IPS-20b (cell line): ENCODE measurements at regions not wholly inside any gene's neighbourhood (a gene's known extent, or its start where the extent isn't known, plus 50 kb on each side); places are given as distances from the start of the nearest gene placed in this dataset.
"Not testable (repeated sequence)": the region's sequence is repeated elsewhere in the genome, so short reads cannot be mapped to it uniquely, and the experiment has no call there.

Source experiments
- H3K27ac ChIP-seq: one replicate; pipeline ENCODE4 v1.5.1; 2013; ENCODE audit warnings: low read length
- H3K27me3 ChIP-seq: 2 replicates; pipeline ENCODE4 v1.6.1; 2013; ENCODE audit warnings: mild to moderate bottlenecking, low read length, inconsistent platforms; ENCODE audit not compliant: insufficient read depth
- H3K36me3 ChIP-seq: 2 replicates; pipeline ENCODE4 v1.6.1; 2013; ENCODE audit warnings: low read depth, mild to moderate bottlenecking, inconsistent platforms, low read length, moderate library complexity; ENCODE audit not compliant: insufficient read depth
- H3K4me1 ChIP-seq: 2 replicates; pipeline ENCODE4 v1.6.1; 2013; ENCODE audit warnings: mild to moderate bottlenecking, control low read depth, inconsistent platforms, low read length, moderate library complexity; ENCODE audit not compliant: insufficient read depth
- H3K4me3 ChIP-seq: 2 replicates; pipeline ENCODE4 v1.5.1; 2013; ENCODE audit warnings: mild to moderate bottlenecking, low read length, inconsistent platforms
- H3K9ac ChIP-seq: 2 replicates; pipeline ENCODE4 v1.6.1; 2013; ENCODE audit warnings: low read depth, mild to moderate bottlenecking, inconsistent platforms, low read length, moderate library complexity
- H3K9me3 ChIP-seq: 2 replicates; pipeline ENCODE4 v1.6.1; 2013; ENCODE audit warnings: mild to moderate bottlenecking, low read depth, low read length, inconsistent platforms; ENCODE audit not compliant: insufficient read depth

DNA sequence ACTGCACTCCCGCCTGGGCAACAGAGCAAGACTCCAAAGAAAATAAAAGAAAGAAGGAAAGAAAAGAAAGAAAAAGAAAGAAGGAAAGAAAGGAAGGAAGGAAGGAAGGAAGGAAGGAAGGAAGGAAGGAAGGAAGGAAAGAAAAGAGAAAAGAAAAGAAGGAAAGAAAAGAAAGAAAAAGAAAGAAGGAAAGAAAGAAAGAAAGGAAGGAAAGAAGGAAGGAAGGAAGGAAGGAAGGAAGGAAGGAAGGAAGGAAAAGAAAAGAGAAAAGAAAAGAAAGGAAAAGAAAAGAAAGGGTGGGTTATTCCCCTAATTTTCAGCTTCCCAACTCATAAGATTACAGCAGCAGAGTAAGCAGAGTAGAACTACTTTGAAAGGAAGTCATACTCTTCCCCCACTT lies 64.4 kb downstream of the TMEM200C start:
- not testable (repeated sequence) for H3K4me3 ChIP-seq, H3K27me3 ChIP-seq, H3K9me3 ChIP-seq, H3K27ac ChIP-seq, H3K4me1 ChIP-seq, H3K36me3 ChIP-seq, H3K9ac ChIP-seq

DNA sequence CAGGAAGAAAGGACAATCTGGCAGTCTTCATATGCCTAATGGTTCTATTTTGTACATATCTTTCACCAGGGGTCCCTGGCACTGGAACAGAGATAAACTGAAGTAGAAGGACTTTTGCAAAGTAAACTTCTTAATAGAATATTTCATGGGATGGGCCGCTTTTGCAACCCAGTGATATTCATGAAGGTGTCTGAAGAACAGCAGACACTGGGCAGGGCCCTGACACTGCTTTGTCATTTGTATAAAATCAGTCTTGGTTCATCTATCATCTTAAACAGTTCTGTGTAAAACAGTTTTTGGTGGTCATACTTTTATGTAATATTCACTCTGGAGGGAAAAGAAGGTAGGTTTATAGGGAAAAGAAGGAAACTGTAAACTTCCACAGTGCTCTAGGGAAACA lies 66.4 kb downstream of the TMEM200C start:
- no peak overlapping the region for H3K4me3 ChIP-seq
- H3K27ac ChIP-seq = no peak overlapping the region
- H3K4me1 ChIP-seq = no peaks in the 10 kb centered on the region
- no peak overlapping the region for H3K9ac ChIP-seq
- no peaks in the 10 kb centered on the region for H3K9me3 ChIP-seq
- no peaks in the 10 kb centered on the region for H3K36me3 ChIP-seq
- no peaks in the 10 kb centered on the region for H3K27me3 ChIP-seq

DNA sequence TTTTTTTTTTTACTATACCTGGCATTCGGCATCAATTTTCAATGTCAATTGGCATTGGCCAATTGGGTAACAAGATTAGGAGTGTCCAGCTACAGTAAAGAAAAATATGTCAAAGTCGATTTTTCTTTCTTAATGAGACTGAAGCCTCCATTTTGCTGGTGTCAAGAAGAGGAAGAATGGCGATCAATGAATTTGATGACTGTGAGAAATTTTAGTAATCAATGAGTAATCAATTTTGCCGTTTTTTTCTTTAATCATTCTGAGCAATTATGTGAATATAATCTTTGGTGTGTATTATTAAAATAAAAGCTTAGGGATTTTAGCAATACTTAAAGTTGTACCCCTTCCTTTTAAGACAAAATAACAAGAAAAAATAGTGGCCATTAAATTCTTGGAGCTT lies 69.7 kb downstream of the TMEM200C start:
- H3K27ac ChIP-seq = no peak overlapping the region
- no peaks in the 10 kb centered on the region for H3K36me3 ChIP-seq
- no peaks in the 10 kb centered on the region for H3K4me1 ChIP-seq
- H3K27me3 ChIP-seq = no peaks in the 10 kb centered on the region
- H3K9ac ChIP-seq = no peak overlapping the region
- H3K9me3 ChIP-seq = no peaks in the 10 kb centered on the region
- no peak overlapping the region for H3K4me3 ChIP-seq

DNA sequence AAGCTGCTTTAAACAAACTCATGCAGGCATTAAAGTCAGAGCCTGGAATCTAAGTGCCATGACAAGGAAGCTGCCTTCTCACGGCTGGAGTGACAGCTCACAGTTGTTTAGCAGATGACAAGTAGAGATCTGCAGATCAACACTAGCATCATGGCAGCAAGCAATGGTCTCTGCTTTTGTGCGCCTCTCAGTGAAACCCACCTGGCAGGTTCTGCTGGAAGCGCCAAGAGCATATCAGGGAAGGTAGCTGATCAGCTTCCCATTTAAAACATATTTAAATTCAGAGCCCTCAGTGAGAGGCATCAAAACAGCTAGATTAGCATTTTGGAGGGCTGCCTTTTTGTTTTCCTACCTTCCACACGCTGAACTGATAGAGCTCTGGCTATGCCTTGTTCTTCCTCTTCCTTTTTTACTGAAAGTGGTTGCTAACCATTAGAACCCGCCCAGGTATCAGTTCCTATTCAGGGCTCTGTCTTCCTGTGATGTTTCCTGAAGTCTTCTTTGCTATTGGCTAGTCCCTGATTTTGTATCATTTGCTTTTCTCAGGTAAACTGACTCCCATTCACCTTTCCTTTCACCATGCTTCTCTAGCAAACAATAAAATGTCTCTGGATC lies 70.8 kb downstream of the TMEM200C start:
- H3K36me3 ChIP-seq = no peaks in the 10 kb centered on the region
- H3K9ac ChIP-seq = no peak overlapping the region
- no peaks in the 10 kb centered on the region for H3K27me3 ChIP-seq
- no peaks in the 10 kb centered on the region for H3K9me3 ChIP-seq
- no peak overlapping the region for H3K4me3 ChIP-seq
- no peak overlapping the region for H3K27ac ChIP-seq
- H3K4me1 ChIP-seq = no peaks in the 10 kb centered on the region

DNA sequence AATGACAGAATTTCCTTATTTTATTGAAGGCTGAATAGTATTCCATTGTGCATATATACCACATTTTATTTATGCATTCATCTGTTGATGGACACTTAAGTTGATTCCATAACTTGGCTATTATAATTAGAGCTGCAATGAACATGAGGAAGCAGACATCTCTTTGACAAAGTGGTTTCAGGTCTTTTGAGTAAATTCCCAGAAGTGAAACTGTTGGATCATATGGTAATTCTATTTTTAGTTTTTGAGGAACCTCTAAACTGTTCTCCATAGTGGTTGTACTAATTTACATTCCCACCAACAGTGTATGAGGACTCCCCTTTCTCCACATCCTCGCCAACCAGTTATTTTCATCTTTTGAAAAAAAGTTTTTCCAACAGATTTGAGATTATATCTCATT lies 77.5 kb downstream of the TMEM200C start:
- H3K36me3 ChIP-seq = no peaks in the 10 kb centered on the region
- no peaks in the 10 kb centered on the region for H3K27me3 ChIP-seq
- H3K9ac ChIP-seq = no peak overlapping the region
- H3K4me1 ChIP-seq = no peaks in the 10 kb centered on the region; the same call in 1 of the 2 replicates
- no peak overlapping the region for H3K27ac ChIP-seq
- H3K4me3 ChIP-seq = no peak overlapping the region
- H3K9me3 ChIP-seq = no peaks in the 10 kb centered on the region

DNA sequence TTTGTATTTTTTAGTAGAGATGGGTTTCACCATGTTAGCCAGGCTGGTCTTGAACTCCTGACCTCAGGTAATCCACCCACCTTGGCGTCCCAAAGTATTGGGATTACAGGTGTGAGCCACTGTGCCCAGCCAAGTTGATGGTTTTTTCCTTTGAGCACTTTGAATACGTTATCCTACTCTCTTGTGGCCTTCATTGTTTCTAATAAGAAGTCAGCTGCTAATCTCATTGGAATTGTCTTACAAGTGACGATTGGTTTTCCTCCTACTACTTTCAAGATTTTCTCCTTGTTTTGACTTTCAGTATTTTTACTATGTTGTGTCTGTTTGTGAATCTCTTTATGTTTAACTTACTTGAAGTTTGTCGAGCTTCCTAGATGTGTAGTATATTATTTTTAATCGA lies 88.5 kb downstream of the TMEM200C start:
- Histone ChIP-seq H3K27ac (no peak overlapping the region), H3K27me3 (no peaks in the 10 kb centered on the region), H3K36me3 (no peaks in the 10 kb centered on the region), H3K4me1 (no peaks in the 10 kb centered on the region), H3K9ac (no peak overlapping the region), H3K4me3 (no peak overlapping the region), H3K9me3 (peaks cover 46% of the 10 kb centered on the region)

DNA sequence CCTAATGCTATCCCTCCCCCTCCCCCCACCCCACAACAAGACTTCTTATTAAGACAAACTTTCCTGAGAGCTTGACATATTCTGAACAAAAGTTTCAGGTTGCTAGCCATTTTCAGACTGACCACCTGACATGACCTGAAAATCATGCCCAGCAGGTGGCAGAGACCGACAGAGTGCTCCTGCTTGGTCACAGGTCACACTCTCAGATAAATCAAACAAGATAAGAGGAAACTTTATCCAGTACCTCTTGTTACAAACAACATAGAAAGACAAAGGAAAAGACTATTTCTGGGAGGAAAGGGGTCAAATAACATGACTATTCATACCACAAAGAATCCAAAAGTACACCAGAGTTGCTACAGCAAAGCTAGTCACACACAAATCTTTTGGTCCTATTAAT lies 107.4 kb downstream of the TMEM200C start:
- no peaks in the 10 kb centered on the region for H3K27me3 ChIP-seq
- H3K4me1 ChIP-seq = no peaks in the 10 kb centered on the region
- H3K4me3 ChIP-seq = no peak overlapping the region
- no peak overlapping the region for H3K9ac ChIP-seq
- H3K27ac ChIP-seq = no peak overlapping the region
- H3K9me3 ChIP-seq = peaks cover 11% of the 10 kb centered on the region; the same call in 1 of the 2 replicates
- H3K36me3 ChIP-seq = no peaks in the 10 kb centered on the region

DNA sequence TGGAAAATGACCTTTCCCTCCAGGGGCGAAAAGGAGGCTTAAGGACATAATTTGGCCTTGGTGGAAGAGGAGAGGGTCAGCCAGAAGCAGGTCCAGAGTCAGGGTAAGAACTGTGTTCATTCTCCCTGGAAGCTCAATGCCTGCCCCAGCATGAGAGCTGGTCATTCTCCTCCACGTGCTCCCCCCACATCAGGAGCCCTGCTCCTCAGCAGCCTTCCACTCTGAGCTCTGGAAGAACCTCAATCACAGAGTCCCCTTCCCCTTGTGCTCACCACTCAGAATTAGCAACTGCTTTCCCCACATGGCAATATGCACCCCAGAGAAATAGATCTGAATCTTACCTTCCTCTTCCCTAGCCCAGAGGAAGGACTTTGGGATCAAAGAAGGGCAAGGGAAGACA lies 115.4 kb downstream of the TMEM200C start:
- Histone ChIP-seq H3K4me3 (no peak overlapping the region), H3K9me3 (peaks cover 11% of the 10 kb centered on the region; the same call in 1 of the 2 replicates), H3K4me1 (no peaks in the 10 kb centered on the region), H3K27ac (no peak overlapping the region), H3K36me3 (no peaks in the 10 kb centered on the region), H3K27me3 (no peaks in the 10 kb centered on the region), H3K9ac (no peak overlapping the region)

DNA sequence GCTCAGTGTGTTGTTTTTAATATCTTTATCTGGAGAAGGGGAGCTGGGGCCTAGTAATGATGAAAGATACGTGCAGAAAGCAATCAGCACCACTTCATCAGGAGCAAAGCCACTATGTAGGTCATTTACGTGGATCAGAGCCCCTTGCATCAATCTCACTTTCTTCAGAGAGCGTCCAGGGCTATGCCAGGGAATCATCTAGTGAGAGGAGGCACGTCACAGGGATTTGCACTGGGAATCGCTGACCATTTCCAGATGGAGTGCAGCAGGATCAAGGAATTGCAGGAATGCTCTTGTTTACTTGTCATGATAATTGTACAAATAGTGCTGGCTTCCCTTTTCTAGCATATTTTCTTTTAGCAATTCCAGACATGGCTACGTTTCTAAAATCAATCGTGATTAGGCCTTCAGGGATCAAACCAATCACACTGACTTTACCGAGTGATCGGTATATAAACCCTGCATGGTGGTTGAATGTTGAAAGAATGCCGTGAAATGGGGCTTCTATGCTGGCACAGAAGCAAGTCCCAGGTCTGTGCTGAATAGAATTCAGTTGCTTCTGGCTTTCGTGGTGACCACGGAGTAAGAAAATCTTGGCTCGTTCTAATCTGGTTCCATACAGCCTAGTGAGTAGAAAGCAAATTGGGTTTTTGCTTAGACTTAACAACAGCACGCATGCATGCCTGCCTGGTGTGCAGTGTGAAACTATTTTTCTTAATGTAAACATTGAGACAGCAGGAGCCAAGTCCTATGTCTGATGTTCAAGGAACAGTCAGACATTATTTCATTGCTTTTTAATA lies 122.8 kb downstream of the TMEM200C start:
- Histone ChIP-seq H3K4me1 (peaks cover 6% of the 10 kb centered on the region), H3K4me3 (no peak overlapping the region)

DNA sequence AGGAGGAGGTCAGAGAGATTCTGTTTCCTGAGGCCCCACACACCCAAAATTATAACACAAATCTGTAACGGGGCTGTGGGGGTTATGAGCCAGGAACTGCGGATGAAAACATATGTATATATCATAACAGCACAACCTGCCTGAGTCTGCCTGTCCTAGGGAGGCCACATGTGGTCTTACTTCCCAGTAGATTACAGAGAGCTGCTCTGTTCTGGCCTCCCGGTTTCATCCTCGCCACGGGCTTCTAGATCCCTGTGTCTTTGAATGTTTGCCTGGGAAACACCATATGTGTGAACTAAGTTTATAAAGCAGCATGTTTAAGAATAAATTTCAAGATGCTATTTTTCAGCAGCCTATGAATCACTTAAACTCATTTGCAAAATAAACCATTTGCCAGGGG lies 124.0 kb downstream of the TMEM200C start:
- no peaks in the 10 kb centered on the region for H3K36me3 ChIP-seq
- no peaks in the 10 kb centered on the region for H3K27me3 ChIP-seq
- H3K9ac ChIP-seq = no peak overlapping the region
- H3K9me3 ChIP-seq = no peaks in the 10 kb centered on the region
- peaks cover 6% of the 10 kb centered on the region for H3K4me1 ChIP-seq
- H3K27ac ChIP-seq = no peak overlapping the region
- no peak overlapping the region for H3K4me3 ChIP-seq

More for the DNA sequence above, 122.8 kb downstream of the TMEM200C start:
- Histone ChIP-seq H3K27me3 (no peaks in the 10 kb centered on the region), H3K36me3 (no peaks in the 10 kb centered on the region), H3K9me3 (no peaks in the 10 kb centered on the region), H3K9ac (no peak overlapping the region), H3K27ac (no peak overlapping the region)

DNA sequence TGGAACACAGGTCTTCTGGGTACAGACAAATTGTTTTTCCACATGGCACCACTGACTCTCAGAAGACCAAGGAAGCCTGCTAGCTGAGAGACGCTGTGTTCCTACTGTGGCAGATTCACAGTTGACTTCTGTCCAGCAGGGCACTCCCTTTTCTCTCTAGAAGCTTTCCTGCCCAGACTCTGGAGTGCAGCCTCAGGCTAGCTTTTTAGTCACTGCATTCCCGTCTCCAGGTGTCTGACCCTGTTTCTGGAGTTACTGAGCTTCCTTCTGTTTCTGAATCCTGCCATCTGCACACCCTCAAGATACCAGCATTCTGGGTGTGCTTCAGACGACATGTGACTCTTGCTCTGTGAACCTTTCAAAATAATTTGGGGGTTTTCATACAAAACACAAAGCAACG lies 125.1 kb downstream of the TMEM200C start:
- Histone ChIP-seq H3K36me3 (no peaks in the 10 kb centered on the region), H3K9me3 (no peaks in the 10 kb centered on the region), H3K27ac (no peak overlapping the region), H3K4me3 (no peak overlapping the region), H3K9ac (no peak overlapping the region), H3K27me3 (no peaks in the 10 kb centered on the region), H3K4me1 (peaks cover 6% of the 10 kb centered on the region)

DNA sequence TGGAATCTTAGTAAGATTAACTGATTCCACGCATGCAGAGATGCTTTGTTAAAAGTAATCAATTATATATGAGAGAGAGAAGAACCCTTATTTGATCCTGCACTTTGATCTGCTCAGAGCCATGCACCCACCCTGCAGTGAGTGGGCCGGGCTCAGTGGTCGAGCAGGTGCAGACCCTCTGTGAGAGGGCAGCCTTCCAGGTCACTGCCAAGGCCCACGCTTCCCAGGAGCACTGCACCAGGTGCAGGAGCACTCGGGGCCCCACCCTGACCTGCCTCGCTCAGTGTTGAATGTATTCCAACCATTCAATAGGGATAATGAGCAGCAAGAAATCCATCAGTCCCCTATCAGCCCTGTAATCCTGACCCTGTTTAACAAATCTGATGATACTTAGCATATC lies 126.9 kb downstream of the TMEM200C start:
- Histone ChIP-seq H3K27me3 (no peaks in the 10 kb centered on the region), H3K27ac (no peak overlapping the region), H3K36me3 (no peaks in the 10 kb centered on the region), H3K9me3 (no peaks in the 10 kb centered on the region), H3K9ac (no peak overlapping the region), H3K4me3 (no peak overlapping the region), H3K4me1 (peaks cover 6% of the 10 kb centered on the region)
